ENCODE measurements at regions not wholly inside any gene's neighbourhood (a gene's known extent, or its start where the extent isn't known, plus 50 kb on each side); places are given as distances from the start of the nearest gene placed in this dataset.

DNA sequence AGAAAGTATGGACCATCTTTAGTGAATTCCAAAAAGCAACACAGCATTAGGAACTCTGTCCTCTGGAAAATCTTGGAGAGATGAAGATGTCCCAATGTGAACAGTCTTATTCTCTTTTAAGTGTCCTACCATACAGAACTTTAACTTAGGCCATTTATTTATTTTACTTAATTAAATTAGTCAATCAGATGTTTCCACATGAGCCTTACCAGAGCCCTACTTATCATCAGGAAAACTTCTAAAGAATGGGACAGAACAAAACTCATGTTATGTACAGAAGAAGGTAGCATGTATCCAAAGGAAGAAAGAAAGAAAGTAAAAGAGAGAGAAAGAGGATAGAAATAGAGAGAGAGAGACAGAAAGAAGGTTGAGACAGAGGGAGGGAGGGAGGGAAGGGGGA lies 276.4 kb downstream of the ETV1 start:
- TF ChIP-seq, protein P1, sequence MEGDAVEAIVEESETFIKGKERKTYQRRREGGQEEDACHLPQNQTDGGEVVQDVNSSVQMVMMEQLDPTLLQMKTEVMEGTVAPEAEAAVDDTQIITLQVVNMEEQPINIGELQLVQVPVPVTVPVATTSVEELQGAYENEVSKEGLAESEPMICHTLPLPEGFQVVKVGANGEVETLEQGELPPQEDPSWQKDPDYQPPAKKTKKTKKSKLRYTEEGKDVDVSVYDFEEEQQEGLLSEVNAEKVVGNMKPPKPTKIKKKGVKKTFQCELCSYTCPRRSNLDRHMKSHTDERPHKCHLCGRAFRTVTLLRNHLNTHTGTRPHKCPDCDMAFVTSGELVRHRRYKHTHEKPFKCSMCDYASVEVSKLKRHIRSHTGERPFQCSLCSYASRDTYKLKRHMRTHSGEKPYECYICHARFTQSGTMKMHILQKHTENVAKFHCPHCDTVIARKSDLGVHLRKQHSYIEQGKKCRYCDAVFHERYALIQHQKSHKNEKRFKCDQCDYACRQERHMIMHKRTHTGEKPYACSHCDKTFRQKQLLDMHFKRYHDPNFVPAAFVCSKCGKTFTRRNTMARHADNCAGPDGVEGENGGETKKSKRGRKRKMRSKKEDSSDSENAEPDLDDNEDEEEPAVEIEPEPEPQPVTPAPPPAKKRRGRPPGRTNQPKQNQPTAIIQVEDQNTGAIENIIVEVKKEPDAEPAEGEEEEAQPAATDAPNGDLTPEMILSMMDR (IDR thresholded peaks at IDR 0.05) = no peak
- H3K4me3 ChIP-seq = no peak overlapping the region
- intact Hi-C loops (cut with DNase I) = no loop called here
- no peak overlapping the region for H3K27ac ChIP-seq
- no peak for ATAC-seq
- no peaks in the 10 kb centered on the region for H3K4me1 ChIP-seq
- no peaks in the 10 kb centered on the region for H3K36me3 ChIP-seq
- H3K27me3 ChIP-seq = no peaks in the 10 kb centered on the region
- no peak for DNase-seq
- H3K9me3 ChIP-seq = peaks cover 0 to 30% (median 8%) of the 10 kb centered on the region in 11 donors

DNA sequence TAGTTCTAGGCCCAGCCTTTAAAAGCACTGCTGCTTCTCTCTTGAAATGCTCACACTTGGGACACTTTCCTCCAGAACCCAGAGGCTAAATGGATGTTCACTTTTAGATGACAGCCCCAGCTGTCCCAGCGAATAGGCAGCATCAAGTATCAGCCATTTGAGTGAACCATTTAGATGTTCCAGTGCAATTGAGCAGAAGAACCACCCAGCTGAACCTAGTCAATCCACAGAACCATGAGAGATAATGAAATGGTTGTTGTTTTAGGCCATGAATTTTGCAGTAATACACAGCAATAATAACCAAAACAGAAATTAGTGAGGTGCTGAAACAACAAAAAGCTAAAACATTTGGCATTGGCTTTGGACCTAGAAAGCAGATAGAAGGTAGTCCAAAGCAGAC lies 273.9 kb downstream of the ETV1 start:
- intact Hi-C loops (cut with DNase I) = no loop called here
- peaks cover 0 to 30% (median 8%) of the 10 kb centered on the region in 11 donors for H3K9me3 ChIP-seq
- H3K4me3 ChIP-seq = no peak overlapping the region
- no peak for ATAC-seq
- 74 to 75% methylated on average over 1 of the region's 1 CpG for WGBS, 2 donors
- H3K36me3 ChIP-seq = no peaks in the 10 kb centered on the region
- TF ChIP-seq, protein P1 (IDR thresholded peaks at IDR 0.05) = no peak
- no peak for DNase-seq
- H3K4me1 ChIP-seq = no peaks in the 10 kb centered on the region
- no peak overlapping the region for H3K27ac ChIP-seq
- H3K27me3 ChIP-seq = no peaks in the 10 kb centered on the region

DNA sequence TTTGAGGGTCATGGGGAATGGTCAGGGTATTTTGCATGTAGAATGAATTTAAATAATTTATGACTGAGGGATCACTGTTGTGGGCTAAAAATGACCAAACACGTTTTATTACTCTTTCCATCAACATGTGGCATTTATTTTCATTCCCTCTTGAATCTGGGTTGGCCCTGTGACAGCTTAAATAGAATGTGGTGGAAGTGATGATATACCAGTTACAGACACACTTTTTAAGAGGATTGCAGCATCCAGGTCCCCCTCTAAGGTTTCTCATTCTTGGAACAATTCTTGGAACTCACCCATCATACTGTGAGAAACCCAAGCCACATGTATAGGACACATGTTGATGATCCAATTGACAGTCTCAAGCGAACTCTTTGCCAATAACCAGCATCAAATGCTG lies 272.4 kb downstream of the ETV1 start:
- Histone ChIP-seq H3K4me1 (no peaks in the 10 kb centered on the region), H3K4me3 (no peak overlapping the region), H3K9me3 (peaks cover 0 to 30% (median 8%) of the 10 kb centered on the region in 11 donors), H3K36me3 (no peaks in the 10 kb centered on the region), H3K27ac (no peak overlapping the region), H3K27me3 (no peaks in the 10 kb centered on the region)
- ATAC-seq (no peak), DNase-seq (no peak)
- intact Hi-C loops (cut with DNase I) = no loop called here
- TF ChIP-seq, protein P1 (IDR thresholded peaks at IDR 0.05) = no peak
- WGBS, 2 donors = 64 to 68% methylated on average over 2 of the region's 2 CpGs

DNA sequence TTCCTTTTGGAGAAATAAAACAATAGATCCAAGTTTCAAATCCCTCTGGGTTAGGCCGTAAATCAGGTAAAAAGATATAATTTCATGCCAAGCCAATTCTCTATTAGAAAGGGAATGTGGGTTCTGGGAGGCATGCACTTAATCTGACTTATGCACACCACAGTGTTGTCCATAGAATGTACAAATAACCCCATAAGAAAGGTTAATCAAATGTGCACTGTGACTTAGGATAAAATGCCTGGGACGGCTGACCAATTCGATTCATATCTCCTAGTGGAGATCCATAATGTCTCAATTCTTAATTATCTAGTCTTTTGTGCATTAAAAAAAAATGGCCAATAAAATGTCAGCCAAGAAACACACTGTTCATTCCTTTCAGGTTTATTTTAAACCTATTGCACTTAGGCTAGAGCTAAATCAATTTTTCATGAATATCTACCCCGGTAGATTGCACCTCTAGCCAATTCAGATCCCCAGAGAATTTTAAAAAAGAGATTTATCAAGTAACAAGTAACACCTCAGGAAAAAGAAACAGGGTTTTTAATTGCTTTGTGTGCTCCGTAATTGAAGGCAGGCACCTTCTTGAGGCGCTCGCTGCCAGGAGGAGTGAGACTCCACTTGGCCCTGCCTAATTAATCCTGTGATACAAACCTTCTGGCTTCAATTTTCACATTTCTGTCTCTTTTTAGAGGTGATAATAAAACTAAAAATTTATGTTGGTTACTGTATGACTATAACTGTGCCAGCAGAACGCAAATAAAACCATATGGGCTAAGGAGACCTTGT lies 265.1 kb downstream of the ETV1 start:
- intact Hi-C loops (cut with DNase I) = no loop called here
- H3K36me3 ChIP-seq = no peaks in the 10 kb centered on the region
- WGBS, 2 donors = 85 to 89% methylated on average over 8 of the region's 8 CpGs
- TF ChIP-seq, protein P1 (IDR thresholded peaks at IDR 0.05) = no peak
- H3K9me3 ChIP-seq = peaks cover 0 to 6% (median 0%) of the 10 kb centered on the region in 11 donors
- no peaks in the 10 kb centered on the region for H3K4me1 ChIP-seq
- H3K4me3 ChIP-seq = no peak overlapping the region
- DNase-seq (no peak), ATAC-seq (no peak)
- no peaks in the 10 kb centered on the region for H3K27me3 ChIP-seq
- H3K27ac ChIP-seq = no peak overlapping the region

Measured in heart right ventricle (tissue), 16 donors.